ENCODE measurements at regions not wholly inside any gene's neighbourhood (a gene's known extent, or its start where the extent isn't known, plus 50 kb on each side); places are given as distances from the start of the nearest gene placed in this dataset.

DNA sequence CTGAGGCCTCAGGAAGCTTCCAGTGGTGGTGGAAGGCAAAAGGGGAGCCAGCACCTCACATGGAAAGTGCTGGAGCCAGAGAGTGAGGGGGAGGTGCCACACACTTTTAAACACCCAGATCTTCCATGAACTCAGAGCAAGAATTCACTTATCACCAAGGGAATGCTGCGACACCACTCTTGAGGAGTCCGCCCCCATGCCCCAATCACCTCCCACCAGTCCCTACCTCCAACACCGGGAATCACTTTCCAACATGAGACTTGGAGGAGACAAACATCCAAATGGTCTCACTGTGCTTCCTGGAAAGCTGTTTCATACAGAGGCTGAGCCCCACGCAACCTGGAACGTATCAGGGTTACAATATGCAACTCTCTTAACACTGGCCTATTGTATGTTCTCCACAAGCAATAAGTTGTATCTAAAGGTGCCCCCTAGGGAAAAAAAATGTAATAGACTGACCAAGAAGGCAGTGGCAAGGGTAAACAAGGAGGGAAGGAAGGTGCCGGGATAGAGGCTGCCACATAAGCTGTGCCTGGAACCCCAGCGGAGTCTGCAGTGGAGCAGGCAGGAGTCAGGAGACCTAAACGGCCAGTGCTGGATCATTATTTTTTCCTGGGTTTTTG is 106.7 kb upstream of the FOXF1 start:
- TF ChIP-seq POLR2A (IDR thresholded peaks at IDR 0.05) = no peak
- TF ChIP-seq, protein P1, sequence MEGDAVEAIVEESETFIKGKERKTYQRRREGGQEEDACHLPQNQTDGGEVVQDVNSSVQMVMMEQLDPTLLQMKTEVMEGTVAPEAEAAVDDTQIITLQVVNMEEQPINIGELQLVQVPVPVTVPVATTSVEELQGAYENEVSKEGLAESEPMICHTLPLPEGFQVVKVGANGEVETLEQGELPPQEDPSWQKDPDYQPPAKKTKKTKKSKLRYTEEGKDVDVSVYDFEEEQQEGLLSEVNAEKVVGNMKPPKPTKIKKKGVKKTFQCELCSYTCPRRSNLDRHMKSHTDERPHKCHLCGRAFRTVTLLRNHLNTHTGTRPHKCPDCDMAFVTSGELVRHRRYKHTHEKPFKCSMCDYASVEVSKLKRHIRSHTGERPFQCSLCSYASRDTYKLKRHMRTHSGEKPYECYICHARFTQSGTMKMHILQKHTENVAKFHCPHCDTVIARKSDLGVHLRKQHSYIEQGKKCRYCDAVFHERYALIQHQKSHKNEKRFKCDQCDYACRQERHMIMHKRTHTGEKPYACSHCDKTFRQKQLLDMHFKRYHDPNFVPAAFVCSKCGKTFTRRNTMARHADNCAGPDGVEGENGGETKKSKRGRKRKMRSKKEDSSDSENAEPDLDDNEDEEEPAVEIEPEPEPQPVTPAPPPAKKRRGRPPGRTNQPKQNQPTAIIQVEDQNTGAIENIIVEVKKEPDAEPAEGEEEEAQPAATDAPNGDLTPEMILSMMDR (IDR thresholded peaks at IDR 0.05) = no peak
- no peak for TF ChIP-seq EP300 (IDR thresholded peaks at IDR 0.05)

All from tibial nerve (tissue), 4 donors.